ENCODE measurements at regions not wholly inside any gene's neighbourhood (a gene's known extent, or its start where the extent isn't known, plus 50 kb on each side); places are given as distances from the start of the nearest gene placed in this dataset.
"Not testable (repeated sequence)": the region's sequence is repeated elsewhere in the genome, so short reads cannot be mapped to it uniquely, and the experiment has no call there.

DNA sequence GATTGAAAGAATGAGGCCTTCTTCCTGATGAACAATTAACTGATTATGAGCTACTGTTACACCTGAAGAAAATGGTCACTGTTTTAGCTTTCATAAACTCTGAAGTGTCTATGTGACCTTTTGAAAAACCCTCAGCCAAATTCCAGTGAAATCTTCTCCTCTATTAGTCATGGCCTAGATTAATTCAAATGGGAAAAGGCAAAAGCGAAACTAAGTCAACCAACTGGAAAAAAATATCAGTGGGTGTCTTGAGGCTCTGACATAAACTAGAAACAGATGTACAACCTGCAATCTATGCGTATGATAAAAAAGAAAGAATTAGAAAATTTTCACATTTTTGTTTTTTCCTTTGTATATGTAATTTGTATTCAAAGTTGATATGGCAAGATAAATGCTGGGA is 169.4 kb upstream of the BANK1 start:
- ATAC-seq (no peak), DNase-seq (ENCODE audit: low read depth in 1 of 2, low spot score in 1 of 2) (no peak), FAIRE-seq (no peak)
- H3K27ac ChIP-seq, result no peak overlapping the region
- H3K4me1 ChIP-seq, result no peaks in the 10 kb centered on the region
- H3K4me3 ChIP-seq, result no peak overlapping the region
- WGBS (ENCODE audit: missing lambda C conversion rate), result 88% methylated on average over 2 of the region's 2 CpGs
- POLR2A ChIA-PET, result no interaction called here
- CTCF ChIA-PET, result no interaction called here
- no peak overlapping the region for H3K4me2 ChIP-seq
- H3K9me3 ChIP-seq, result no peaks in the 10 kb centered on the region
- TF ChIP-seq FOXS1 (CRISPR knock-in tag; IDR thresholded peaks at IDR 0.05) (no peak), BHLHE40 (IDR thresholded peaks at IDR 0.05; ENCODE audit: low read depth, low read length) (no peak), ESRRA (IDR thresholded peaks at IDR 0.05; ENCODE audit: borderline replicate concordance, low read length) (no peak), GATA3 (IDR thresholded peaks at IDR 0.05; ENCODE audit: borderline replicate concordance) (no peak), MAFK (IDR thresholded peaks at IDR 0.05; ENCODE audit: partially characterized antibody) (no peak), E2F6 (IDR thresholded peaks at IDR 0.05; ENCODE audit: borderline replicate concordance, low read depth) (no peak), RNF2 (IDR thresholded peaks at IDR 0.05; ENCODE audit: borderline replicate concordance, low read depth) (no peak), RARB (CRISPR knock-in tag; IDR thresholded peaks at IDR 0.05) (no peak), MAZ (IDR thresholded peaks at IDR 0.05; ENCODE audit: borderline replicate concordance, low read depth, low read length) (no peak), ELK1 (IDR thresholded peaks at IDR 0.05; ENCODE audit: low read depth, low read length) (no peak), NR3C1 (IDR thresholded peaks at IDR 0.05) (no peak), KDM1A (IDR thresholded peaks at IDR 0.05; ENCODE audit: low read depth) (no peak), SREBF2 (IDR thresholded peaks at IDR 0.05) (no peak), JUNB (IDR thresholded peaks at IDR 0.05) (no peak), NPAS2 (CRISPR knock-in tag; IDR thresholded peaks at IDR 0.05; ENCODE audit: borderline replicate concordance) (no peak)
- TF ChIP-seq, protein P1, sequence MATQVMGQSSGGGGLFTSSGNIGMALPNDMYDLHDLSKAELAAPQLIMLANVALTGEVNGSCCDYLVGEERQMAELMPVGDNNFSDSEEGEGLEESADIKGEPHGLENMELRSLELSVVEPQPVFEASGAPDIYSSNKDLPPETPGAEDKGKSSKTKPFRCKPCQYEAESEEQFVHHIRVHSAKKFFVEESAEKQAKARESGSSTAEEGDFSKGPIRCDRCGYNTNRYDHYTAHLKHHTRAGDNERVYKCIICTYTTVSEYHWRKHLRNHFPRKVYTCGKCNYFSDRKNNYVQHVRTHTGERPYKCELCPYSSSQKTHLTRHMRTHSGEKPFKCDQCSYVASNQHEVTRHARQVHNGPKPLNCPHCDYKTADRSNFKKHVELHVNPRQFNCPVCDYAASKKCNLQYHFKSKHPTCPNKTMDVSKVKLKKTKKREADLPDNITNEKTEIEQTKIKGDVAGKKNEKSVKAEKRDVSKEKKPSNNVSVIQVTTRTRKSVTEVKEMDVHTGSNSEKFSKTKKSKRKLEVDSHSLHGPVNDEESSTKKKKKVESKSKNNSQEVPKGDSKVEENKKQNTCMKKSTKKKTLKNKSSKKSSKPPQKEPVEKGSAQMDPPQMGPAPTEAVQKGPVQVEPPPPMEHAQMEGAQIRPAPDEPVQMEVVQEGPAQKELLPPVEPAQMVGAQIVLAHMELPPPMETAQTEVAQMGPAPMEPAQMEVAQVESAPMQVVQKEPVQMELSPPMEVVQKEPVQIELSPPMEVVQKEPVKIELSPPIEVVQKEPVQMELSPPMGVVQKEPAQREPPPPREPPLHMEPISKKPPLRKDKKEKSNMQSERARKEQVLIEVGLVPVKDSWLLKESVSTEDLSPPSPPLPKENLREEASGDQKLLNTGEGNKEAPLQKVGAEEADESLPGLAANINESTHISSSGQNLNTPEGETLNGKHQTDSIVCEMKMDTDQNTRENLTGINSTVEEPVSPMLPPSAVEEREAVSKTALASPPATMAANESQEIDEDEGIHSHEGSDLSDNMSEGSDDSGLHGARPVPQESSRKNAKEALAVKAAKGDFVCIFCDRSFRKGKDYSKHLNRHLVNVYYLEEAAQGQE (IDR thresholded peaks at IDR 0.05), result no peak

GRCh38 chr4:101615652-101616051 is 174.9 kb upstream of the BANK1 start:
- H3K4me1 ChIP-seq, result no peaks in the 10 kb centered on the region
- FAIRE-seq (no peak), ATAC-seq (no peak), DNase-seq (ENCODE audit: low read depth in 1 of 2, low spot score in 1 of 2) (no peak)
- H3K4me3 ChIP-seq, result no peak overlapping the region
- no peak overlapping the region for H3K4me2 ChIP-seq
- no peak for TF ChIP-seq GATA3 (IDR thresholded peaks at IDR 0.05; ENCODE audit: borderline replicate concordance)
- TF ChIP-seq CBX2 (IDR thresholded peaks at IDR 0.05; ENCODE audit: borderline replicate concordance, low read depth), result no peak
- no peak for TF ChIP-seq NPAS2 (CRISPR knock-in tag; IDR thresholded peaks at IDR 0.05; ENCODE audit: borderline replicate concordance)
- TF ChIP-seq ZFP36 (IDR thresholded peaks at IDR 0.05; ENCODE audit: borderline replicate concordance, partially characterized antibody), result no peak
- no peak for TF ChIP-seq FOXS1 (CRISPR knock-in tag; IDR thresholded peaks at IDR 0.05)
- TF ChIP-seq HMGXB4 (CRISPR knock-in tag; IDR thresholded peaks at IDR 0.05; ENCODE audit: borderline replicate concordance), result no peak
- no peak for TF ChIP-seq E2F6 (IDR thresholded peaks at IDR 0.05; ENCODE audit: borderline replicate concordance, low read depth)
- no peak for TF ChIP-seq JUNB (IDR thresholded peaks at IDR 0.05)
- TF ChIP-seq ZNF302 (CRISPR knock-in tag; IDR thresholded peaks at IDR 0.05), result no peak
- TF ChIP-seq, protein P2, sequence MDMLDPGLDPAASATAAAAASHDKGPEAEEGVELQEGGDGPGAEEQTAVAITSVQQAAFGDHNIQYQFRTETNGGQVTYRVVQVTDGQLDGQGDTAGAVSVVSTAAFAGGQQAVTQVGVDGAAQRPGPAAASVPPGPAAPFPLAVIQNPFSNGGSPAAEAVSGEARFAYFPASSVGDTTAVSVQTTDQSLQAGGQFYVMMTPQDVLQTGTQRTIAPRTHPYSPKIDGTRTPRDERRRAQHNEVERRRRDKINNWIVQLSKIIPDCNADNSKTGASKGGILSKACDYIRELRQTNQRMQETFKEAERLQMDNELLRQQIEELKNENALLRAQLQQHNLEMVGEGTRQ (IDR thresholded peaks at IDR 0.05), result no peak
- no peak for TF ChIP-seq CHD4 (IDR thresholded peaks at IDR 0.05; ENCODE audit: borderline replicate concordance)
- no peak overlapping the region for H3K27ac ChIP-seq
- ChIA-PET CTCF (no interaction called here), POLR2A (no interaction called here)
- no peaks in the 10 kb centered on the region for H3K9me3 ChIP-seq
- 28% methylated on average over 2 of the region's 2 CpGs for WGBS (ENCODE audit: missing lambda C conversion rate)

- FAIRE-seq; CTCF ChIA-PET; DNase-seq (ENCODE audit: low read depth in 1 of 2, low spot score in 1 of 2); H3K9me3 ChIP-seq; H3K4me1 ChIP-seq; H3K4me3 ChIP-seq; ATAC-seq; H3K27ac ChIP-seq; H3K4me2 ChIP-seq; POLR2A ChIA-PET: not testable (repeated sequence)
- 94% methylated on average over 3 of the region's 3 CpGs for WGBS (ENCODE audit: missing lambda C conversion rate)
Observed at GRCh38 chr4:101606989-101607388, 183.5 kb upstream of the BANK1 start.
